Right lobe of liver (tissue), 6 donors: ENCODE measurements at regions not wholly inside any gene's neighbourhood (a gene's known extent, or its start where the extent isn't known, plus 50 kb on each side); places are given as distances from the start of the nearest gene placed in this dataset.

Experiments
- ATAC-seq, 4 donors: fragments of 200-7000 bp; cut with Tn5 transposase; one replicate each; pipeline ENCODE4 v1.9.1; 2020; ENCODE audit warnings: mild to moderate bottlenecking in 4 of 4, moderate library complexity in 4 of 4
- DNase-seq, 3 donors: peaks; one replicate each; pipeline ENCODE4 v3.0.0-alpha.2; 2020
- H3K27ac ChIP-seq, 3 donors: fragments of 200-600 bp; one replicate each; pipeline ENCODE4 v1.8.0; 2022
- H3K27me3 ChIP-seq, 2 donors: fragments of 200-600 bp; one replicate each; pipeline ENCODE4 v1.8.0; 2022
- H3K36me3 ChIP-seq, 4 donors: fragments of 200-600 bp; sonication (generic) in 1 of 4; one replicate each; pipeline versions ENCODE4 v1.5.1 to v1.8.0; 2017 to 2022; ENCODE audit warnings: control low read depth in 1 of 4
- H3K4me1 ChIP-seq, 4 donors: fragments of 200-600 bp; sonication (generic) in 1 of 4; one replicate each; pipeline versions ENCODE4 v1.5.1 to v1.8.0; 2017 to 2022; ENCODE audit warnings: control low read depth in 1 of 4
- H3K4me3 ChIP-seq, 3 donors: fragments of 200-600 bp; one replicate each; pipeline ENCODE4 v1.8.0; 2022
- H3K9me3 ChIP-seq, 4 donors: fragments of 200-600 bp; sonication (generic) in 1 of 4; one replicate each; pipeline versions ENCODE4 v1.5.1 to v1.8.0; 2017 to 2022; ENCODE audit warnings: control low read depth in 1 of 4
- POLR2A ChIP-seq: fragments of 450-650 bp; IDR thresholded peaks from one replicate; pipeline ENCODE4 v1.6.1; 2017; ENCODE audit warnings: antibody characterized with exemption, mild to moderate bottlenecking
- WGBS: methylation state at CpG from one replicate; pipeline ENCODE4 v1.1.6; 2018; ENCODE audit warnings: low coverage, low lambda C conversion rate; ENCODE audit not compliant: insufficient coverage; ENCODE audit errors: missing lambda C conversion rate; 5-methylcytosine and 5-hydroxymethylcytosine counted together
- intact Hi-C, 2 donors: fragments of 100-400 bp; cut with DNase I; formaldehyde crosslinking; loops; one replicate each; pipeline versions ENCODE4 v1.11.2 to v1.14.1; 2022
- TF ChIP-seq, protein P1 (sequence below), 4 donors: fragments of 200-600 bp in 3 of 4; fragments of 450-650 bp in 1 of 4; IDR thresholded peaks; one replicate each; pipeline versions ENCODE4 v1.5.1 to v1.8.0; 2016 to 2022; ENCODE audit warnings: antibody characterized with exemption in 4 of 4, mild to moderate bottlenecking in 2 of 4
- donor health status: DM: no; HTN: yes; CAD: no.
- donor health status: DM: no; HTN: no; CAD: no.
- donor health status: DM: no; HTN: no; CAD: no.
- donor health status: DM: no; HTN: yes; CAD: no.
- donor health status: DM: no; HTN: yes; CAD: no.

DNA sequence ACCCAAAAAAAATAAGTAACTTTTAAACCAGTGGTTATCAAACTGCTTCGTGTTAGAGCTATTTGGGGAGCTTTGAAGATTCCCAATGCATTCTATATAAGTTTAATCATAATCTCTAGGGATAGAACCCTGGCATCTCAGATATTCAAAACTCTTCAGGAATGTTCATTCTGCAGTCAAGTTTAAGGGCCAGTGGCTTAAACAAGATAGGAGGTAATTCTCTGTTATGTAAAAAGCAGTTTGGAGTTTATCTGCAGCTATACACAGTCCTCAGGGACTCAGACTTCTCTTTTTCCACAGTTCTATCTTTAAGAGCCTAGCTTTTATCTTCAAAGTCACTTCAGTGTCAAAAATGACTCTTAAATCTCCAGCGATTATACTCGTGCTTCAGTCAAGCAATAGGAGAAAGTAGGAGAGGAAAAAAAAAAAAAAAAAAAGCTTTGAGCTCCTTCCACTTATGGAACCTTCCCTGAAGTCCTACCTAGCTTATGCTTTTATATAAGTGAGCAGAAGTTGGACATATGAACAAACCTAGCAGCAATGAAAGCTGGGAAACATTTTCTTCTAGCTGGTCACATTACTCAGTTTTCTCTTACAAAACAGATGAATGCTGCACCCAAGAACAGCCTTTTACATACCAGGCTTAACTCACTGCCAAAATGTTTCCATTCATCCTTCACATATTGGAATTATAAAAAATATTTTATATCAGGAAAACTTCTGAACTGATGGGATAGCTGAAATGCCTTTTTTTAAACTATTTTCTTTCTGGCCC is 302.8 kb downstream of the FSCB start:
- no peak for DNase-seq
- Histone ChIP-seq H3K4me3 (no peak overlapping the region), H3K27me3 (no peaks in the 10 kb centered on the region), H3K9me3 (no peaks in the 10 kb centered on the region), H3K36me3 (no peaks in the 10 kb centered on the region), H3K27ac (no peak overlapping the region), H3K4me1 (no peaks in the 10 kb centered on the region)
- 30% methylated on average over 3 of the region's 3 CpGs for WGBS
- intact Hi-C loops: no loop called here
- ATAC-seq: no peak
- no peak for TF ChIP-seq POLR2A
- TF ChIP-seq, protein P1, sequence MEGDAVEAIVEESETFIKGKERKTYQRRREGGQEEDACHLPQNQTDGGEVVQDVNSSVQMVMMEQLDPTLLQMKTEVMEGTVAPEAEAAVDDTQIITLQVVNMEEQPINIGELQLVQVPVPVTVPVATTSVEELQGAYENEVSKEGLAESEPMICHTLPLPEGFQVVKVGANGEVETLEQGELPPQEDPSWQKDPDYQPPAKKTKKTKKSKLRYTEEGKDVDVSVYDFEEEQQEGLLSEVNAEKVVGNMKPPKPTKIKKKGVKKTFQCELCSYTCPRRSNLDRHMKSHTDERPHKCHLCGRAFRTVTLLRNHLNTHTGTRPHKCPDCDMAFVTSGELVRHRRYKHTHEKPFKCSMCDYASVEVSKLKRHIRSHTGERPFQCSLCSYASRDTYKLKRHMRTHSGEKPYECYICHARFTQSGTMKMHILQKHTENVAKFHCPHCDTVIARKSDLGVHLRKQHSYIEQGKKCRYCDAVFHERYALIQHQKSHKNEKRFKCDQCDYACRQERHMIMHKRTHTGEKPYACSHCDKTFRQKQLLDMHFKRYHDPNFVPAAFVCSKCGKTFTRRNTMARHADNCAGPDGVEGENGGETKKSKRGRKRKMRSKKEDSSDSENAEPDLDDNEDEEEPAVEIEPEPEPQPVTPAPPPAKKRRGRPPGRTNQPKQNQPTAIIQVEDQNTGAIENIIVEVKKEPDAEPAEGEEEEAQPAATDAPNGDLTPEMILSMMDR (IDR thresholded peaks at IDR 0.05): no peak

DNA sequence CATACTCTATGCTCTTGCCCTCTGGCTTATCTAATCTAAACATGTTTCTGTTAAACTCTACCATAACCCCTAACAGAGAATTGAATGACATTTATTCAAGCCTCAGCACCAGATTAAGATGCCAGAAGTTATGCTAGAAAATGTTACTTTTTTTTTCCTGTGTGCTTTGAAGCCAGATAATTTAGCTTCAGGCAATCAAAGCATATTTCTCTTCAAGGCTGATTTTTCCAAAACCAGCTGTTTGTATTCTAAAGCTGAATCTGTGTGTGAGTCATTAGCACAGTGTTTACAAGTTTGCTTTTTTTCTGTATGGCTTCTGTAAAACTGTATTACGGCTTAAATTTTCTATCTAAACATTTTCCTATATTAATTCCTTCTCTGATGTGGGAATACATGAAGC is 326.1 kb downstream of the FSCB start:
- no peak for ATAC-seq
- Histone ChIP-seq H3K4me3 (no peak overlapping the region), H3K27ac (no peak overlapping the region), H3K4me1 (no peaks in the 10 kb centered on the region), H3K36me3 (no peaks in the 10 kb centered on the region), H3K9me3 (no peaks in the 10 kb centered on the region), H3K27me3 (no peaks in the 10 kb centered on the region)
- DNase-seq: no peak
- WGBS: 23% methylated on average over 1 of the region's 1 CpG
- no peak for TF ChIP-seq POLR2A
- TF ChIP-seq, protein P1 (IDR thresholded peaks at IDR 0.05): no peak
- intact Hi-C loops: no loop called here

DNA sequence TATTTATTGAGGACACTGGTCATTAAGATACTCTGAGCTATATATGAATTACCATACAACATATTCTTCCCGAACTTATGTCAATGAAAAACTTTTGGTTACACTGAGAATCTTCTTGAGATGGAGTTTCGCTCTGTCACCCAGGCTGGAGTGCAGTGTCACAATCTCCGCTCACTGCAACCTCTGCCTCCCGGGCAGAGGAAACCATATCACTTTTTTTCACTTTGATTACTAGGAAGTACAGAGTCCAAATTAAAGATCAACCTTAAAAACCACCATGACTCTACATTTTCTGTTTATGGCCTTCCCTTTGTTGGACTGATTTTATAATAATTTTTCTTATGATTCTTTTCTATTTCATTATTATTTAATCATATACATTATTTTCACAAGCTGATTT is 336.5 kb downstream of the FSCB start:
- Histone ChIP-seq H3K4me1 (peaks cover 0 to 6% (median 0%) of the 10 kb centered on the region in 4 donors), H3K4me3 (no peak overlapping the region), H3K27me3 (no peaks in the 10 kb centered on the region), H3K36me3 (no peaks in the 10 kb centered on the region), H3K27ac (peak overlapping the region in 1 of 3 donors; percentile 27), H3K9me3 (no peaks in the 10 kb centered on the region)
- intact Hi-C loops: no loop called here
- ATAC-seq (peak; percentile 87 to 98 (median 96)), DNase-seq (peak in 2 of 3 donors; percentile 26 to 46)
- 9% methylated on average over 4 of the region's 4 CpGs for WGBS
- TF ChIP-seq, protein P1 (IDR thresholded peaks at IDR 0.05): no peak
- no peak for TF ChIP-seq POLR2A

- Histone ChIP-seq H3K9me3 (no peaks in the 10 kb centered on the region), H3K4me3 (no peak overlapping the region), H3K27ac (no peak overlapping the region), H3K4me1 (peaks cover 0 to 6% (median 0%) of the 10 kb centered on the region in 4 donors), H3K27me3 (no peaks in the 10 kb centered on the region), H3K36me3 (no peaks in the 10 kb centered on the region)
- DNase-seq (no peak), ATAC-seq (peak in 2 of 4 donors; percentile 25 to 45)
- 55% methylated on average over 6 of the region's 6 CpGs for WGBS
- TF ChIP-seq, protein P1 (IDR thresholded peaks at IDR 0.05): no peak
- no peak for TF ChIP-seq POLR2A
- intact Hi-C loops: no loop called here
Observed at GRCh38 chr14:44170101-44170500, 337.0 kb downstream of the FSCB start.
